Left ventricle myocardium superior (tissue), 1 donor: ENCODE measurements at regions not wholly inside any gene's neighbourhood (a gene's known extent, or its start where the extent isn't known, plus 50 kb on each side); places are given as distances from the start of the nearest gene placed in this dataset.
"Not testable (repeated sequence)": the region's sequence is repeated elsewhere in the genome, so short reads cannot be mapped to it uniquely, and the experiment has no call there.

Experiments
- ATAC-seq: fragments of 200-7000 bp; cut with Tn5 transposase; one replicate; pipeline ENCODE4 v1.9.1; 2020; ENCODE audit warnings: mild to moderate bottlenecking, moderate library complexity
- DNase-seq: peaks from one replicate; pipeline ENCODE4 v3.0.0-alpha.2; 2020
- intact Hi-C: fragments of 100-400 bp; cut with micrococcal nuclease; formaldehyde crosslinking; loops from one replicate; pipeline ENCODE4 v1.11.0; 2022
- donor health status: DM: no; HTN: yes; CAD: no; lungs with severe emphysema.

DNA sequence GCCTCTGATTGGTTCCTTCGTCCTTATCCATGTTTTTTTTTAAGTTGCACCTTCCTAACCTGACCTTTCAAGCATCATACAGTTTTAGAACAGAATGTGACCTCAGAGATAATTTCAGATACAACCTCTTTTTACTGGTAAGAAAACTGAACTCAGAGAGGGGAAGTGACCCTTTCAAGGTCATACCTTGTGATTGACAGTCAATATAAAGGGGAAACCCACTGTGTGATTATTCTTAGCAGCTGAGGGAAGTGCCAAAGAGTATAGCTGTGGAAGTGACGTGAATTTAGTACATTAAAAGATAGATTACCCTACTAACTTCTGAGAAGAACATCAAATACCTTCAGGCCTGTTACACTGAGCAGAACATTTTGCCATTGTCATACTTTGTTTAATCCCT lies 319.4 kb downstream of the NEK10 start:
- intact Hi-C loops: no loop called here
- ATAC-seq: no peak
- no peak for DNase-seq

DNA sequence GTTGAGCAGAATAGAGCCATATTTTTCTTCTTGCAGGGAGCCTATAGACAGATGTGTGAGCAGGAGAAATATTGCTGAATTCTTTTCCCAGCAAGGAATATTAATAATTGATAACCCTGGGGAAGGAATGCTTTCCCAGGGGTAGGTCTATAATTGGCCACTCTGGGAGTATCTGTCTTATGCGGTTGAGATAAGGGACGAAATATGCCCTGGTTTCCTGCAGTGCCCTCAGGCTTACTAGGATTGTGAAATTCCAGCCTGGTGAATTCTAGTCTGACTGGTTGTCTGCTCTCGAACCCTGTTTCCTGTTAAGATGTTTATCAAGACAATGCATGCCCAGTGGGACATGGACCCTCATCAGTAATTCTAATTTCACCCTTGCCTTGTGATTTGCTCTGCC lies 317.7 kb downstream of the NEK10 start:
- ATAC-seq, intact Hi-C loops, DNase-seq: not testable (repeated sequence)

DNA sequence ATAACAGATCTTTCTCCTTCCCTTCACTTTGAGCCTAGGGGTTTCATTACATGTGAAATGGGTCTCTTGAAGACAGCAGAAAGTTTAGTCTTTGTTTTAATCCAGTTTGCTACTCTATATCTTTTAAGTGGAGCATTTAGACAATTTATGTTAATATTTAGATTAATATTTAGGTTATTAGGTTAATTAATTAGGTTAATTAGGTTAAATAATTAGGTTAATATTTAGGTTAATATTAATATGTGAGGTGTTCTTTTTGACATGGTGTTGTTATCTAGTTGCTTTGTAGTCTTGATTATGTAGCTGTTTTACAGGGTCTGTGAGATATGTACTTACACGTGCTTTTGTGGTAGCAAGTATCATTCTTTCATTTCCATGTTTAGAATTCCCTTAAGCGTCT lies 312.9 kb downstream of the NEK10 start:
- intact Hi-C loops: no loop called here
- no peak for ATAC-seq
- DNase-seq: no peak

DNA sequence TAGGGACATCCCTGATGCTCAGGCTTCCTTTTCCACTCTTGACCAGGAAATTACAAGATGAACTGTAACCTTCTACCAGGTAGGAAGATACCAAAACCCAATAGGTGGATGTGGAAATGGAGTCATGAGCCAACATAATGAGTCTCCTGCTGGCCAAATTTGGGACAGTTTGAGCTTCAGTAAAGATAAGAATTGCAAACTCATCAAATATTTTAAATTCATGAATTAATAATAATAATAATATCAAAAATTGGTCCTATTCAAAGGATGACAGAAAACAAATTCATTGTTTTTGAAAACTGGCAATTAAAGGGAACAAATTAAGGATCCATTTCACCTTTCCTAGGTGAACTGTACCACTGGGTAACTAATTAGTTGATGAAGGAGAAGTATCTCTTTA lies 309.7 kb downstream of the NEK10 start:
- intact Hi-C loops: no loop called here
- no peak for ATAC-seq
- no peak for DNase-seq
